B cell (primary cell): ENCODE measurements at regions not wholly inside any gene's neighbourhood (a gene's known extent, or its start where the extent isn't known, plus 50 kb on each side); places are given as distances from the start of the nearest gene placed in this dataset.

Experiments
- ATAC-seq: fragments of 200-7000 bp; cut with Tn5 transposase; one replicate; pipeline ENCODE4 v1.10.0; 2021; ENCODE audit warnings: low read depth, mild to moderate bottlenecking, moderate number of reproducible peaks, moderate library complexity
- CTCF ChIA-PET: fragments of 350-600 bp; sonication (Branson Sonifier 250); formaldehyde crosslinking; loops from one replicate; lab custom pipeline; 2021; ENCODE audit warnings: antibody characterized with exemption, inconsistent platforms; lab: Charles Lee
- POLR2A ChIA-PET: fragments of 350-600 bp; sonication (Branson Sonifier 250); formaldehyde crosslinking; loops from one replicate; lab custom pipeline; 2021; ENCODE audit warnings: antibody characterized with exemption; lab: Charles Lee
- DNase-seq: peaks from one replicate; pipeline ENCODE4 v3.0.0; 2013
- H2AFZ ChIP-seq: 2 replicates; pipeline ENCODE4 v1.6.1; 2012; ENCODE audit warnings: mild to moderate bottlenecking, low read depth, low read length; ENCODE audit not compliant: insufficient read depth, poor library complexity, severe bottlenecking
- H3K27ac ChIP-seq, 2 donors: 1 replicate in 1 of 2; 2 replicates in 1 of 2; pipeline ENCODE4 v1.5.1; 2012 to 2013; ENCODE audit warnings: low read length in 2 of 2, mild to moderate bottlenecking in 2 of 2, moderate library complexity in 1 of 2
- H3K27me3 ChIP-seq, 4 experiments: fragments of 200-600 bp in 1 of 4; sonication (generic) in 1 of 4; replicated peaks in 1 of 4; 1 replicate in 2 of 4; 2 replicates in 2 of 4; pipeline versions ENCODE4 v1.6.1 to v1.7.0; 2013 to 2016; ENCODE audit warnings: low read length in 3 of 4, mild to moderate bottlenecking in 2 of 4, mixed read lengths in 1 of 4, moderate library complexity in 1 of 4; ENCODE audit not compliant: insufficient read depth in 4 of 4, control insufficient read depth in 3 of 4; ENCODE audit errors: control extremely low read depth in 1 of 4
- H3K36me3 ChIP-seq, 2 experiments: replicated peaks in 1 of 2; 1 replicate in 1 of 2; 2 replicates in 1 of 2; pipeline versions ENCODE4 v1.6.1 to v1.7.1; 2013; ENCODE audit warnings: low read length in 1 of 2; ENCODE audit not compliant: insufficient read depth in 2 of 2, control insufficient read depth in 1 of 2; ENCODE audit errors: control extremely low read depth in 1 of 2, extremely low read depth in 1 of 2
- H3K4me1 ChIP-seq, 2 donors: fragments of 200-600 bp in 1 of 2; sonication (generic) in 1 of 2; 1 replicate in 1 of 2; 2 replicates in 1 of 2; pipeline versions ENCODE4 v1.5.1 to v1.6.1; 2013 to 2017; ENCODE audit warnings: low read length in 2 of 2; ENCODE audit not compliant: control insufficient read depth in 2 of 2, insufficient read depth in 2 of 2
- H3K4me2 ChIP-seq: replicated peaks from 2 replicates; pipeline ENCODE3; 2012; ENCODE audit warnings: mild to moderate bottlenecking, low read depth, low read length; ENCODE audit not compliant: poor library complexity, severe bottlenecking
- H3K4me3 ChIP-seq, 5 experiments: fragments of 200-600 bp in 1 of 5; sonication (generic) in 1 of 5; 1 replicate in 3 of 5; 2 replicates in 2 of 5; pipeline versions ENCODE4 v1.5.1 to v1.7.0; 2011 to 2016; ENCODE audit warnings: low read length in 4 of 5, mild to moderate bottlenecking in 4 of 5, low read depth in 2 of 5, control low read depth in 1 of 5, moderate library complexity in 1 of 5; ENCODE audit not compliant: insufficient read depth in 1 of 5; ENCODE audit errors: control extremely low read depth in 1 of 5, extremely low read depth in 1 of 5
- H3K79me2 ChIP-seq: fragments of 200-600 bp; sonication (generic); one replicate; pipeline ENCODE4 v1.6.0; 2016; ENCODE audit warnings: low read length; ENCODE audit not compliant: control insufficient read depth, insufficient read depth
- H3K9ac ChIP-seq: fragments of 200-600 bp; sonication (generic); 2 replicates; pipeline ENCODE4 v1.6.1; 2017; ENCODE audit warnings: mild to moderate bottlenecking, low read length, moderate library complexity
- H3K9me3 ChIP-seq, 3 donors: one replicate each; pipeline versions ENCODE4 v1.6.1 to v1.7.1; 2013; ENCODE audit warnings: low read length in 2 of 3; ENCODE audit not compliant: control insufficient read depth in 2 of 3, insufficient read depth in 1 of 3; ENCODE audit errors: control extremely low read depth in 1 of 3
- H4K20me1 ChIP-seq: 2 replicates; pipeline ENCODE4 v1.6.0; 2012; ENCODE audit warnings: mild to moderate bottlenecking, low read length; ENCODE audit not compliant: insufficient read depth, control insufficient read depth, poor library complexity, severe bottlenecking
- H3K27ac Mint-ChIP-seq: one replicate; pipeline ENCODE4 v1.8.0; 2021; ENCODE audit warnings: mixed read lengths
- H3K27me3 Mint-ChIP-seq: one replicate; pipeline ENCODE4 v1.8.0; 2021; ENCODE audit warnings: mixed read lengths
- H3K4me1 Mint-ChIP-seq: one replicate; pipeline ENCODE4 v1.8.0; 2021; ENCODE audit warnings: mixed read lengths
- H3K4me3 Mint-ChIP-seq: one replicate; pipeline ENCODE4 v1.8.0; 2021; ENCODE audit warnings: mixed read lengths
- H3K9me3 Mint-ChIP-seq: one replicate; pipeline ENCODE4 v1.8.0; 2022; ENCODE audit warnings: mixed read lengths; ENCODE audit not compliant: insufficient read depth
- EZH2 ChIP-seq: IDR thresholded peaks from 2 replicates; pipeline ENCODE4 v1.6.1; 2012; ENCODE audit warnings: borderline replicate concordance, low read depth, mild to moderate bottlenecking, moderate library complexity, low read length; ENCODE audit not compliant: insufficient read depth, poor library complexity, severe bottlenecking
- WGBS: methylation state at CpG from one replicate; pipeline ENCODE4 v1.1.5; 2013; ENCODE audit warnings: missing lambda C conversion rate; ENCODE audit not compliant: insufficient coverage; 5-methylcytosine and 5-hydroxymethylcytosine counted together
- intact Hi-C: fragments of 100-400 bp; cut with micrococcal nuclease; formaldehyde crosslinking; loops from one replicate; pipeline ENCODE4 v1.10.0; 2022
- TF ChIP-seq, protein P1 (sequence below): fragments of 200-600 bp; IDR thresholded peaks from one replicate; pipeline ENCODE4 v1.8.0; 2022; ENCODE audit warnings: antibody characterized with exemption, mild to moderate bottlenecking

GRCh38 chrX:69279234-69279633 lies 114.0 kb upstream of the PJA1 start:
- Mint-ChIP-seq H3K4me1 (no peaks in the 10 kb centered on the region), H3K4me3 (no peak overlapping the region), H3K27me3 (no peaks in the 10 kb centered on the region), H3K27ac (no peak overlapping the region), H3K9me3 (no peaks in the 10 kb centered on the region)
- Histone ChIP-seq H3K9ac (no peak overlapping the region), H4K20me1 (no peaks in the 10 kb centered on the region), H3K4me1 (no peaks in the 10 kb centered on the region), H3K27ac (no peak overlapping the region), H3K36me3 (no peaks in the 10 kb centered on the region), H3K4me3 (no peak overlapping the region), H3K4me2 (no peak overlapping the region), H3K79me2 (no peaks in the 10 kb centered on the region), H3K9me3 (no peaks in the 10 kb centered on the region), H3K27me3 (no peaks in the 10 kb centered on the region), H2AFZ (no peak overlapping the region)
- ChIA-PET POLR2A (no interaction called here), CTCF (no interaction called here)
- no peak for TF ChIP-seq EZH2
- TF ChIP-seq, protein P1, sequence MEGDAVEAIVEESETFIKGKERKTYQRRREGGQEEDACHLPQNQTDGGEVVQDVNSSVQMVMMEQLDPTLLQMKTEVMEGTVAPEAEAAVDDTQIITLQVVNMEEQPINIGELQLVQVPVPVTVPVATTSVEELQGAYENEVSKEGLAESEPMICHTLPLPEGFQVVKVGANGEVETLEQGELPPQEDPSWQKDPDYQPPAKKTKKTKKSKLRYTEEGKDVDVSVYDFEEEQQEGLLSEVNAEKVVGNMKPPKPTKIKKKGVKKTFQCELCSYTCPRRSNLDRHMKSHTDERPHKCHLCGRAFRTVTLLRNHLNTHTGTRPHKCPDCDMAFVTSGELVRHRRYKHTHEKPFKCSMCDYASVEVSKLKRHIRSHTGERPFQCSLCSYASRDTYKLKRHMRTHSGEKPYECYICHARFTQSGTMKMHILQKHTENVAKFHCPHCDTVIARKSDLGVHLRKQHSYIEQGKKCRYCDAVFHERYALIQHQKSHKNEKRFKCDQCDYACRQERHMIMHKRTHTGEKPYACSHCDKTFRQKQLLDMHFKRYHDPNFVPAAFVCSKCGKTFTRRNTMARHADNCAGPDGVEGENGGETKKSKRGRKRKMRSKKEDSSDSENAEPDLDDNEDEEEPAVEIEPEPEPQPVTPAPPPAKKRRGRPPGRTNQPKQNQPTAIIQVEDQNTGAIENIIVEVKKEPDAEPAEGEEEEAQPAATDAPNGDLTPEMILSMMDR: no peak
- ATAC-seq (no peak), DNase-seq (no peak)
- WGBS: no CpG with 5 or more reads among the region's 3 CpGs
- intact Hi-C loops: no loop called here

GRCh38 chrX:69278031-69278687 lies 112.9 kb upstream of the PJA1 start:
- no peak overlapping the region for H3K9ac ChIP-seq
- TF ChIP-seq EZH2: no peak
- TF ChIP-seq, protein P1: no peak
- no peaks in the 10 kb centered on the region for H3K27me3 Mint-ChIP-seq
- no peaks in the 10 kb centered on the region for H3K4me1 Mint-ChIP-seq
- no peak overlapping the region for H3K4me3 Mint-ChIP-seq
- H3K27me3 ChIP-seq: no peaks in the 10 kb centered on the region
- H3K9me3 Mint-ChIP-seq: no peaks in the 10 kb centered on the region
- H2AFZ ChIP-seq: no peak overlapping the region
- no peaks in the 10 kb centered on the region for H3K9me3 ChIP-seq
- no peak overlapping the region for H3K27ac ChIP-seq
- no peak overlapping the region for H3K4me2 ChIP-seq
- ATAC-seq (no peak), DNase-seq (no peak)
- POLR2A ChIA-PET: no interaction called here
- no peaks in the 10 kb centered on the region for H3K4me1 ChIP-seq
- intact Hi-C loops: no loop called here
- H4K20me1 ChIP-seq: no peaks in the 10 kb centered on the region
- WGBS: 33% methylated on average over 1 of the region's 16 CpGs
- H3K27ac Mint-ChIP-seq: no peak overlapping the region
- H3K79me2 ChIP-seq: no peaks in the 10 kb centered on the region
- no peak overlapping the region for H3K4me3 ChIP-seq
- CTCF ChIA-PET: no interaction called here
- no peaks in the 10 kb centered on the region for H3K36me3 ChIP-seq
